KOPT-K1 (cell line): ENCODE measurements at regions not wholly inside any gene's neighbourhood (a gene's known extent, or its start where the extent isn't known, plus 50 kb on each side); places are given as distances from the start of the nearest gene placed in this dataset.
"Not testable (repeated sequence)": the region's sequence is repeated elsewhere in the genome, so short reads cannot be mapped to it uniquely, and the experiment has no call there.

Experiments used
- H3K27ac ChIP-seq: fragments of 200-600 bp; sonication (generic); 2 replicates; pipeline ENCODE4 v1.5.1; 2016; ENCODE audit warnings: antibody characterized with exemption, mild to moderate bottlenecking, low read depth, low read length; ENCODE audit not compliant: poor library complexity, severe bottlenecking
- H3K36me3 ChIP-seq: fragments of 200-600 bp; sonication (generic); 2 replicates; pipeline ENCODE4 v1.5.1; 2017; ENCODE audit warnings: antibody characterized with exemption, mild to moderate bottlenecking, low read length, moderate library complexity; ENCODE audit not compliant: insufficient read depth
- H3K9me3 ChIP-seq: fragments of 200-600 bp; sonication (generic); 2 replicates; pipeline ENCODE4 v1.5.1; 2017; ENCODE audit warnings: antibody characterized with exemption, low read length, mild to moderate bottlenecking; ENCODE audit not compliant: insufficient read depth, poor library complexity, severe bottlenecking

GRCh38 chr5:74519161-74519571, 121.4 kb downstream of the ENC1 start:
- Histone ChIP-seq H3K36me3 (no peaks in the 10 kb centered on the region), H3K27ac (no peak overlapping the region), H3K9me3 (peaks cover 20% of the 10 kb centered on the region)

- Histone ChIP-seq H3K36me3 (no peaks in the 10 kb centered on the region), H3K27ac (no peak overlapping the region)
Observed at GRCh38 chr5:74517700-74518099, 122.8 kb downstream of the ENC1 start.

GRCh38 chr5:74516211-74516636, 124.3 kb downstream of the ENC1 start:
- no peak overlapping the region for H3K27ac ChIP-seq

More at GRCh38 chr5:74517700-74518099, 122.8 kb downstream of the ENC1 start:
- peaks cover 7% of the 10 kb centered on the region for H3K9me3 ChIP-seq

GRCh38 chr5:74514888-74515551, 125.5 kb downstream of the ENC1 start:
- no peaks in the 10 kb centered on the region for H3K36me3 ChIP-seq
- no peaks in the 10 kb centered on the region for H3K9me3 ChIP-seq
- no peak overlapping the region for H3K27ac ChIP-seq

More at GRCh38 chr5:74516211-74516636, 124.3 kb downstream of the ENC1 start:
- Histone ChIP-seq H3K9me3 (no peaks in the 10 kb centered on the region), H3K36me3 (no peaks in the 10 kb centered on the region)

GRCh38 chr5:74511770-74512169, 128.8 kb downstream of the ENC1 start:
- H3K27ac ChIP-seq, H3K9me3 ChIP-seq, H3K36me3 ChIP-seq: not testable (repeated sequence)

- Histone ChIP-seq H3K27ac (no peak overlapping the region), H3K9me3 (no peaks in the 10 kb centered on the region), H3K36me3 (no peaks in the 10 kb centered on the region)
Observed at GRCh38 chr5:74510476-74511075, 130.0 kb downstream of the ENC1 start.

GRCh38 chr5:74507370-74508005, 133.0 kb downstream of the ENC1 start:
- Histone ChIP-seq H3K36me3 (no peaks in the 10 kb centered on the region), H3K9me3 (no peaks in the 10 kb centered on the region), H3K27ac (no peak overlapping the region)

GRCh38 chr5:74506119-74506518, 134.4 kb downstream of the ENC1 start:
- H3K9me3 ChIP-seq: no peaks in the 10 kb centered on the region
- no peak overlapping the region for H3K27ac ChIP-seq
- H3K36me3 ChIP-seq: no peaks in the 10 kb centered on the region

GRCh38 chr5:74504463-74504862, 136.1 kb downstream of the ENC1 start:
- Histone ChIP-seq H3K9me3 (no peaks in the 10 kb centered on the region), H3K27ac (no peak overlapping the region), H3K36me3 (no peaks in the 10 kb centered on the region)

- H3K36me3 ChIP-seq: no peaks in the 10 kb centered on the region
- H3K9me3 ChIP-seq: no peaks in the 10 kb centered on the region
- H3K27ac ChIP-seq: no peak overlapping the region
Observed at GRCh38 chr5:74502479-74502950, 138.0 kb downstream of the ENC1 start.

- Histone ChIP-seq H3K9me3 (no peaks in the 10 kb centered on the region), H3K36me3 (no peaks in the 10 kb centered on the region), H3K27ac (no peak overlapping the region)
Observed at GRCh38 chr5:74501674-74502478, 138.7 kb downstream of the ENC1 start.

GRCh38 chr5:74500110-74500917, 140.2 kb downstream of the ENC1 start:
- no peaks in the 10 kb centered on the region for H3K9me3 ChIP-seq
- no peaks in the 10 kb centered on the region for H3K36me3 ChIP-seq
- no peak overlapping the region for H3K27ac ChIP-seq

GRCh38 chr5:74499256-74500050, 141.1 kb downstream of the ENC1 start:
- Histone ChIP-seq H3K9me3 (no peaks in the 10 kb centered on the region), H3K27ac (no peak overlapping the region), H3K36me3 (no peaks in the 10 kb centered on the region)

- H3K27ac ChIP-seq: no peak overlapping the region
- no peaks in the 10 kb centered on the region for H3K36me3 ChIP-seq
- H3K9me3 ChIP-seq: no peaks in the 10 kb centered on the region
Observed at GRCh38 chr5:74497706-74498105, 142.8 kb downstream of the ENC1 start.
